MM.1S (cell line): ENCODE measurements at regions not wholly inside any gene's neighbourhood (a gene's known extent, or its start where the extent isn't known, plus 50 kb on each side); places are given as distances from the start of the nearest gene placed in this dataset.

Source experiments
- DNase-seq: peaks from one replicate; pipeline ENCODE4 v3.0.0-alpha.2; 2015
- H2AFZ ChIP-seq: fragments of 300-600 bp; sonication (generic); 2 replicates; pipeline ENCODE4 v1.6.0; 2016; ENCODE audit warnings: antibody characterized with exemption, low read length
- H3F3A ChIP-seq: fragments of 300-600 bp; sonication (generic); 2 replicates; pipeline ENCODE4 v1.6.1; 2016; ENCODE audit warnings: mild to moderate bottlenecking, antibody characterized with exemption, low read length, moderate library complexity, mixed read lengths; ENCODE audit not compliant: insufficient read depth
- H3K27ac ChIP-seq: fragments of 300-600 bp; sonication (generic); 2 replicates; pipeline ENCODE4 v1.5.1; 2016; ENCODE audit warnings: mild to moderate bottlenecking, low read length
- H3K27me3 ChIP-seq: fragments of 300-600 bp; sonication (generic); replicated peaks from 2 replicates; pipeline ENCODE4 v1.6.0; 2016; ENCODE audit warnings: low read length; ENCODE audit not compliant: insufficient read depth
- H3K36me3 ChIP-seq: fragments of 300-600 bp; sonication (generic); replicated peaks from 2 replicates; pipeline ENCODE4 v1.6.1; 2016; ENCODE audit warnings: mild to moderate bottlenecking, low read length, mixed read lengths; ENCODE audit not compliant: insufficient read depth
- H3K4me1 ChIP-seq: fragments of 300-600 bp; sonication (generic); 2 replicates; pipeline ENCODE4 v1.6.1; 2016; ENCODE audit warnings: low read length, mixed read lengths
- H3K4me2 ChIP-seq: fragments of 300-600 bp; sonication (generic); 2 replicates; pipeline ENCODE4 v1.6.0; 2016; ENCODE audit warnings: low read depth, low read length
- H3K4me3 ChIP-seq: fragments of 300-600 bp; sonication (generic); 2 replicates; pipeline ENCODE4 v1.5.1; 2016; ENCODE audit warnings: low read length, mixed read lengths
- H3K79me2 ChIP-seq: fragments of 300-600 bp; sonication (generic); 2 replicates; pipeline ENCODE4 v1.6.1; 2016; ENCODE audit warnings: mixed run types, low read length, mixed read lengths
- H3K9ac ChIP-seq: fragments of 300-600 bp; sonication (generic); 2 replicates; pipeline ENCODE4 v1.6.1; 2016; ENCODE audit warnings: low read length, mixed read lengths
- H3K9me2 ChIP-seq: fragments of 300-600 bp; sonication (generic); replicated peaks from 2 replicates; pipeline ENCODE4 v1.6.1; 2016; ENCODE audit warnings: mild to moderate bottlenecking, low read length, mixed read lengths; ENCODE audit not compliant: insufficient read depth
- H3K9me3 ChIP-seq: fragments of 300-600 bp; sonication (generic); replicated peaks from 2 replicates; pipeline ENCODE4 v1.6.1; 2016; ENCODE audit warnings: mild to moderate bottlenecking, low read length, mixed read lengths; ENCODE audit not compliant: insufficient read depth
- H4K20me1 ChIP-seq: fragments of 300-600 bp; sonication (generic); 2 replicates; pipeline ENCODE4 v1.6.1; 2016; ENCODE audit warnings: mild to moderate bottlenecking, low read length, moderate library complexity, mixed read lengths; ENCODE audit not compliant: insufficient read depth
- EZH2 ChIP-seq: fragments of 300-600 bp; sonication (generic); optimal IDR thresholded peaks from 2 replicates; pipeline ENCODE3; 2017; ENCODE audit warnings: low read depth, mild to moderate bottlenecking, antibody characterized with exemption, low read length, mixed read lengths
- EZH2phosphoT487 ChIP-seq: fragments of 300-600 bp; sonication (generic); IDR thresholded peaks from 2 replicates; pipeline ENCODE4 v1.6.1; 2018; ENCODE audit warnings: antibody characterized with exemption, low read length
- TF ChIP-seq, protein P1 (sequence below): fragments of 300-600 bp; sonication (generic); IDR thresholded peaks from 2 replicates; pipeline ENCODE4 v1.5.1; 2016; ENCODE audit warnings: antibody characterized with exemption, low read length, mixed read lengths

DNA sequence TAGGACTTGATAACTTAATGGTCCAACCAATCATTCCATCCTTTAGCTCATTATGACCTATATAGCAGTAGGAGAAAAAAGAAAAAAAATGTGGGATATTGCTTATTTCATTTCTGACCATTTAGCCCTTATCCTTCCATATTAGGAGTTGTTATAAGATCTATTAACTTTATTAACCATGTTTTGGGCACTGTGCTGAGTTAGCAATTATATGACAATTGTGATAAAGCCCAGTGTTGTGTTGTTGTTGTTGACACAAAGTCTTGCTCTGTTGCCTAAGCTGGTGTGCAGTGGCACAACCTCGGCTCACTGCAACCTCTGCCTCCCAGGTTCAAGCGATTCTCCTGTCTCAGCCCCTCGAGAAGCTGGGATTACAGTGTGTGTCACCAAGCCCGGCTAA lies 569.7 kb upstream of the FOXG1 start:
- Histone ChIP-seq H3K9me2 (no peaks in the 10 kb centered on the region), H3K9me3 (no peaks in the 10 kb centered on the region), H3K79me2 (no peaks in the 10 kb centered on the region), H4K20me1 (no peaks in the 10 kb centered on the region), H3K27ac (no peak overlapping the region), H3K4me2 (no peak overlapping the region), H3K4me1 (no peaks in the 10 kb centered on the region), H3K9ac (no peak overlapping the region), H2AFZ (no peak overlapping the region), H3F3A (no peaks in the 10 kb centered on the region), H3K27me3 (no peaks in the 10 kb centered on the region), H3K36me3 (no peaks in the 10 kb centered on the region), H3K4me3 (no peak overlapping the region)
- DNase-seq, result no peak
- TF ChIP-seq EZH2phosphoT487, result no peak

DNA sequence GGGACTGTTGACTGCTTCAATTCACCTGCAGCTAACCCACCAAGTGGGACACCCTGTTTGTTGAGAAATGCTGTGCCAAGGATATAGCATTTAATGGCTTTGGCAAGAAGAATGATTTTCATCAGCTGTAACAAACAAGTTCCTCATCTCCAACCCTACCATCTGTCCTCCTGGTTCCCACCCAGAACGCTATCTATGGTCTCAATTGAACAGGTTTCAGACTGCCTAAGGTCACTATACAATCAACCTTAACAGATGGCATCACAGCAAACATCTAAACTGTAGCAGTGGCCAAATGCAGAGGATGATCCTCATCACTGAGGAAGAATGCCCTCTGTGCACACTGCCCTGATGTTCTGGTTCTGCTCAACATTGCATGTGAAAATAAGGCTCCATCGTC lies 546.2 kb upstream of the FOXG1 start:
- H3K9me3 ChIP-seq, result no peaks in the 10 kb centered on the region
- TF ChIP-seq EZH2 (no peak), EZH2phosphoT487 (no peak)
- TF ChIP-seq, protein P1, sequence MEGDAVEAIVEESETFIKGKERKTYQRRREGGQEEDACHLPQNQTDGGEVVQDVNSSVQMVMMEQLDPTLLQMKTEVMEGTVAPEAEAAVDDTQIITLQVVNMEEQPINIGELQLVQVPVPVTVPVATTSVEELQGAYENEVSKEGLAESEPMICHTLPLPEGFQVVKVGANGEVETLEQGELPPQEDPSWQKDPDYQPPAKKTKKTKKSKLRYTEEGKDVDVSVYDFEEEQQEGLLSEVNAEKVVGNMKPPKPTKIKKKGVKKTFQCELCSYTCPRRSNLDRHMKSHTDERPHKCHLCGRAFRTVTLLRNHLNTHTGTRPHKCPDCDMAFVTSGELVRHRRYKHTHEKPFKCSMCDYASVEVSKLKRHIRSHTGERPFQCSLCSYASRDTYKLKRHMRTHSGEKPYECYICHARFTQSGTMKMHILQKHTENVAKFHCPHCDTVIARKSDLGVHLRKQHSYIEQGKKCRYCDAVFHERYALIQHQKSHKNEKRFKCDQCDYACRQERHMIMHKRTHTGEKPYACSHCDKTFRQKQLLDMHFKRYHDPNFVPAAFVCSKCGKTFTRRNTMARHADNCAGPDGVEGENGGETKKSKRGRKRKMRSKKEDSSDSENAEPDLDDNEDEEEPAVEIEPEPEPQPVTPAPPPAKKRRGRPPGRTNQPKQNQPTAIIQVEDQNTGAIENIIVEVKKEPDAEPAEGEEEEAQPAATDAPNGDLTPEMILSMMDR, result no peak
- H3K27ac ChIP-seq, result no peak overlapping the region
- no peak for DNase-seq
- H4K20me1 ChIP-seq, result no peaks in the 10 kb centered on the region
- H3K4me1 ChIP-seq, result no peaks in the 10 kb centered on the region
- H3K4me3 ChIP-seq, result no peak overlapping the region
- no peaks in the 10 kb centered on the region for H3K36me3 ChIP-seq
- H3K9ac ChIP-seq, result no peak overlapping the region
- no peaks in the 10 kb centered on the region for H3F3A ChIP-seq
- H3K9me2 ChIP-seq, result no peaks in the 10 kb centered on the region
- no peaks in the 10 kb centered on the region for H3K79me2 ChIP-seq
- no peak overlapping the region for H2AFZ ChIP-seq
- no peaks in the 10 kb centered on the region for H3K27me3 ChIP-seq
- no peak overlapping the region for H3K4me2 ChIP-seq

DNA sequence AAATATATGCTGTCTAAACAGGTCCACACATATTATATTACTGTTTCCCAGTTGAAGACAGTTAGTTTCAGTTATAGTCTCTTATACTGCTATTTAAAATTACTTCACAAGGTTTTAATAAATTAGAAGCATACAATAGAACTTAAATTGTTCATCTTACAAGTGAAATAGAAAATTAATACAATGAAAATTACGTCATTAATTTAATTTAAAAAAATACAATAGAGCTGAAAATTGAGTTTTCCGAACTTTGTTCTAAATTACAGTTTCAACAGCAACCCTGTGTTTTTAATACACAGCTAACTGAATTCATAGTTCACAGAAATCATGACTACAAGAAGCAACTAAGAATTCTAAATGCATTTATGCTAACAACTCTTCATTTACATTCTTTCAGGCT lies 525.7 kb upstream of the FOXG1 start:
- Histone ChIP-seq H3K27me3 (no peaks in the 10 kb centered on the region), H3K4me2 (no peak overlapping the region), H3K79me2 (no peaks in the 10 kb centered on the region), H3K36me3 (no peaks in the 10 kb centered on the region), H3K9me2 (no peaks in the 10 kb centered on the region), H3K4me1 (no peaks in the 10 kb centered on the region), H4K20me1 (no peaks in the 10 kb centered on the region), H2AFZ (no peak overlapping the region), H3K4me3 (no peak overlapping the region), H3K9me3 (no peaks in the 10 kb centered on the region), H3K27ac (no peak overlapping the region), H3F3A (no peaks in the 10 kb centered on the region), H3K9ac (no peak overlapping the region)
- TF ChIP-seq EZH2, result no peak
- no peak for TF ChIP-seq EZH2phosphoT487
- TF ChIP-seq, protein P1, result no peak
- DNase-seq, result no peak

DNA sequence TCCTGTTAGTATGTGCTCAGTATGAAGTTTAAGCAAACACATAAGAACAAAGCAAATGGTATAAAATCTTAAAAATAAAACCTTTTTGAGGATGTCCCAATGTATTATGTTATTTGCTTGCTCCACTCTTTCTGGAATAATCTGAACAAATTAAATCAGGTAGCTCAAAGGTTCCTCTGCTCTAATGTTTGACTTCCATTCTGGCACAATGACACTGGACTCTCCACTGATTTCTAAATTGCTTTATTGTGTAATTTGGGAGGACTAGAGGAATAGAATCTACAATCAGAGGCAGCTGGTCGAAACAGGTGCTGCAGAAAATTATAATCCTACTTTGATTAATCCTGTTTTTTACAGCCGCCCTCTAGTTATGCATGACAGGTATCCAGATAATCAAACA lies 523.7 kb upstream of the FOXG1 start:
- Histone ChIP-seq H4K20me1 (no peaks in the 10 kb centered on the region), H3K9me2 (no peaks in the 10 kb centered on the region), H3K9me3 (no peaks in the 10 kb centered on the region), H3K4me2 (no peak overlapping the region), H3K27me3 (no peaks in the 10 kb centered on the region), H3K9ac (no peak overlapping the region), H3K36me3 (no peaks in the 10 kb centered on the region), H3K27ac (no peak overlapping the region), H2AFZ (no peak overlapping the region), H3K4me3 (no peak overlapping the region), H3K4me1 (no peaks in the 10 kb centered on the region), H3K79me2 (no peaks in the 10 kb centered on the region), H3F3A (no peaks in the 10 kb centered on the region)
- TF ChIP-seq EZH2phosphoT487 (no peak), EZH2 (no peak)
- TF ChIP-seq, protein P1, result no peak
- DNase-seq, result no peak
